HepG2 (cell line): ENCODE measurements at regions not wholly inside any gene's neighbourhood (a gene's known extent, or its start where the extent isn't known, plus 50 kb on each side); places are given as distances from the start of the nearest gene placed in this dataset.

Experiments used
- ATAC-seq: fragments of 200-7000 bp; cut with Tn5 transposase; 3 replicates; pipeline ENCODE4 v1.9.1; 2020; ENCODE audit warnings: mild to moderate bottlenecking, moderate library complexity
- BruUV-seq: library from RNA; stranded (reverse); fragments of 400-500 nt; replicated peaks from 2 replicates; lab custom pipeline; 2021; lab: Mats Ljungman, UMichigan
- CTCF ChIA-PET: fragments of 300-600 bp; formaldehyde crosslinking; extraction: SDS; loops from one replicate; lab custom pipeline; 2021; ENCODE audit warnings: low total read pairs, inconsistent platforms, low intra/inter-chr PET ratio; lab: Yijun Ruan, JAX
- POLR2A ChIA-PET: fragments of 350-600 bp; sonication (Branson Sonifier 250); formaldehyde crosslinking; loops from one replicate; lab custom pipeline; 2020; ENCODE audit warnings: antibody characterized with exemption, inconsistent platforms; lab: Yijun Ruan, JAX
- DNase-seq: peaks from one replicate; pipeline ENCODE4 v3.0.0-alpha.2; 2015; ENCODE audit warnings: low spot score
- FAIRE-seq: peaks from 3 replicates; lab custom pipeline; 2011; peaks lifted over from hg19 to GRCh38; lab: Jason Lieb, UNC
- H2AFZ ChIP-seq: one replicate; pipeline ENCODE4 v1.6.1; 2011; ENCODE audit warnings: low read length, inconsistent platforms
- H3K27ac ChIP-seq: fragments of 300-600 bp; 3 replicates; pipeline ENCODE4 v1.8.0; 2011; ENCODE audit warnings: mixed run types, mild to moderate bottlenecking, mixed read lengths, low read length, inconsistent platforms; ENCODE audit not compliant: insufficient read depth; ENCODE audit errors: extremely low read length
- H3K27me3 ChIP-seq, 2 experiments: fragments of 200-600 bp in 1 of 2; 2 replicates in 1 of 2; 3 replicates in 1 of 2; pipeline versions ENCODE4 v1.6.0 to v1.8.0; 2011; ENCODE audit warnings: low read length in 2 of 2, mild to moderate bottlenecking in 2 of 2, moderate library complexity in 2 of 2, inconsistent platforms in 1 of 2; ENCODE audit not compliant: insufficient read depth in 2 of 2, control insufficient read depth in 1 of 2
- H3K36me3 ChIP-seq, 2 experiments: fragments of 200-600 bp in 1 of 2; replicated peaks in 1 of 2; 2 replicates in 1 of 2; 3 replicates in 1 of 2; pipeline versions ENCODE4 v1.5.1 to v1.8.0; 2011; ENCODE audit warnings: low read length in 2 of 2, inconsistent platforms in 1 of 2; ENCODE audit not compliant: insufficient read depth in 2 of 2, control insufficient read depth in 1 of 2
- H3K4me1 ChIP-seq: 2 replicates; pipeline ENCODE4 v1.5.1; 2012; ENCODE audit warnings: low read length, inconsistent platforms; ENCODE audit not compliant: insufficient read depth
- H3K4me2 ChIP-seq: 2 replicates; pipeline ENCODE4 v1.6.0; 2011; ENCODE audit warnings: low read depth, low read length, inconsistent platforms
- H3K4me3 ChIP-seq, 3 experiments: fragments of 200-600 bp in 1 of 3; sonication (generic), shearing (Covaris generic) in 1 of 3; replicated peaks in 1 of 3; 2 replicates each; pipeline ENCODE4 v1.5.1; 2011 to 2016; ENCODE audit warnings: low read length in 3 of 3, inconsistent platforms in 2 of 3, low read depth in 2 of 3, mild to moderate bottlenecking in 2 of 3, control low read depth in 1 of 3, mixed read lengths in 1 of 3; ENCODE audit not compliant: insufficient read depth in 1 of 3
- H3K79me2 ChIP-seq: one replicate; pipeline ENCODE4 v1.6.1; 2011; ENCODE audit warnings: low read length, inconsistent platforms; ENCODE audit not compliant: insufficient read depth
- H3K9ac ChIP-seq: 2 replicates; pipeline ENCODE4 v1.6.0; 2011; ENCODE audit warnings: mild to moderate bottlenecking, low read depth, low read length, inconsistent platforms; ENCODE audit not compliant: insufficient read depth
- H3K9me3 ChIP-seq: 2 replicates; pipeline ENCODE4 v1.5.1; 2012; ENCODE audit warnings: mild to moderate bottlenecking, low read length
- H4K20me1 ChIP-seq: 2 replicates; pipeline ENCODE4 v1.6.0; 2011; ENCODE audit warnings: inconsistent platforms, mild to moderate bottlenecking, low read length, moderate library complexity; ENCODE audit not compliant: insufficient read depth
- BRF2 ChIP-seq: sonication (generic); formaldehyde crosslinking; IDR thresholded peaks from 2 replicates; pipeline ENCODE4 v1.8.1; 2022; ENCODE audit warnings: mild to moderate bottlenecking, missing genetic modification reagents
- GATA4 ChIP-seq: sonication (generic); IDR thresholded peaks from 2 replicates; pipeline ENCODE4 v1.6.1; 2016; ENCODE audit warnings: antibody characterized with exemption, low read depth, borderline replicate concordance
- HNRNPK ChIP-seq: fragments of 200-400 bp; formaldehyde crosslinking; IDR thresholded peaks from 2 replicates; pipeline ENCODE4 v1.6.1; 2018; ENCODE audit warnings: low read length, low read depth, moderate library complexity, mild to moderate bottlenecking; ENCODE audit not compliant: poor library complexity, severe bottlenecking
- IKZF5 ChIP-seq: IDR thresholded peaks from 2 replicates; pipeline ENCODE4 v1.6.1; 2018; ENCODE audit warnings: missing genetic modification reagents, mild to moderate bottlenecking, missing compliant biosample characterization
- MAFK ChIP-seq, 2 experiments: IDR thresholded peaks in 1 of 2; conservative IDR thresholded peaks in 1 of 2; 2 replicates each; pipeline ENCODE4 v1.6.1; 2011; ENCODE audit warnings: improper control_type of control experiment in 2 of 2, low read length in 2 of 2
- POLR2AphosphoS2 ChIP-seq: IDR thresholded peaks from 2 replicates; pipeline ENCODE4 v1.6.1; 2011; ENCODE audit warnings: low read depth, low read length, improper control_type of control experiment
- PREB ChIP-seq: sonication (generic); formaldehyde crosslinking; IDR thresholded peaks from 2 replicates; pipeline ENCODE4 v1.4.0; 2020; ENCODE audit warnings: missing genetic modification reagents
- TFDP2 ChIP-seq: sonication (generic); formaldehyde crosslinking; IDR thresholded peaks from 2 replicates; pipeline ENCODE4 v1.4.0; 2020; ENCODE audit warnings: missing genetic modification reagents
- U2AF1 ChIP-seq: fragments of 200-400 bp; formaldehyde crosslinking; optimal IDR thresholded peaks from 2 replicates; pipeline ENCODE3; 2017; ENCODE audit warnings: mild to moderate bottlenecking, low read depth, low read length
- ZBTB25 ChIP-seq: IDR thresholded peaks from 2 replicates; pipeline ENCODE4 v1.6.1; 2018; ENCODE audit warnings: missing genetic modification reagents
- ZKSCAN8 ChIP-seq: IDR thresholded peaks from 2 replicates; pipeline ENCODE4 v1.6.1; 2016; ENCODE audit warnings: borderline replicate concordance, missing genetic modification reagents, missing compliant biosample characterization
- ZNF138 ChIP-seq: sonication (generic); formaldehyde crosslinking; IDR thresholded peaks from 2 replicates; pipeline ENCODE4 v1.5.0; 2020; ENCODE audit warnings: mild to moderate bottlenecking, low read depth, missing genetic modification reagents
- ZNF160 ChIP-seq: sonication (generic); formaldehyde crosslinking; IDR thresholded peaks from 2 replicates; pipeline ENCODE4 v1.8.0; 2022; ENCODE audit warnings: mild to moderate bottlenecking, inconsistent platforms, missing genetic modification reagents
- ZNF484 ChIP-seq: sonication (generic); formaldehyde crosslinking; IDR thresholded peaks from 2 replicates; pipeline ENCODE4 v1.5.1; 2020; ENCODE audit warnings: mild to moderate bottlenecking, low read depth, missing genetic modification reagents, borderline replicate concordance
- ZNF660 ChIP-seq: sonication (generic); formaldehyde crosslinking; IDR thresholded peaks from 2 replicates; pipeline ENCODE4 v1.5.1; 2020; ENCODE audit warnings: mild to moderate bottlenecking, low read depth, missing genetic modification reagents, borderline replicate concordance
- in situ Hi-C: cut with HindIII; loops from 2 replicates; pipeline ENCODE4 v1.10.0; 2017; ENCODE audit warnings: low pct_unique_long_range_greater_than_20kb; ENCODE audit not compliant: extremely low pct_ligation_motif_present
- intact Hi-C: fragments of 100-400 bp; cut with micrococcal nuclease; formaldehyde crosslinking; loops from one replicate; pipeline ENCODE4 v1.10.0; 2022; ENCODE audit not compliant: unreplicated experiment

GRCh38 chr13:53822136-53822535 lies 793.5 kb downstream of the OLFM4 start (continued):
- TF ChIP-seq TFDP2 (CRISPR knock-in tag) (no peak), GATA4 (no peak), MAFK (conservative IDR thresholded peaks at IDR 0.05 in 1 of 2, IDR thresholded peaks at IDR 0.05 in 1 of 2; ENCODE audit: low read length in 2 of 2) (no peak), ZNF484 (CRISPR knock-in tag) (no peak), POLR2AphosphoS2 (no peak), ZNF160 (CRISPR knock-in tag) (no peak), U2AF1 (no peak), PREB (CRISPR knock-in tag) (no peak)

- no peak for TF ChIP-seq ZKSCAN8 (CRISPR knock-in tag)
- TF ChIP-seq ZNF660 (CRISPR knock-in tag) = no peak
- no peak for TF ChIP-seq BRF2
- no peak for TF ChIP-seq HNRNPK
- TF ChIP-seq IKZF5 (CRISPR knock-in tag) = no peak
- TF ChIP-seq ZNF138 (CRISPR knock-in tag) = no peak
- TF ChIP-seq ZBTB25 = no peak
- TF ChIP-seq, all 625 proteins: peak for 0
- peaks cover 68% of the 10 kb centered on the region for H3K9me3 ChIP-seq
- H2AFZ ChIP-seq = no peak overlapping the region
- FAIRE-seq (no peak), ATAC-seq (no peak), DNase-seq (no peak)
- no peak overlapping the region for H3K4me3 ChIP-seq
- no peak overlapping the region for H3K27ac ChIP-seq
- H3K4me2 ChIP-seq = no peak overlapping the region
- no TSS peak for BruUV-seq
- no peak overlapping the region for H3K9ac ChIP-seq
- CTCF ChIA-PET = no interaction called here
- H3K27me3 ChIP-seq = no peaks in the 10 kb centered on the region; a peak in 1 of 5 replicates
- POLR2A ChIA-PET = no interaction called here
- no peaks in the 10 kb centered on the region for H3K36me3 ChIP-seq
- no peaks in the 10 kb centered on the region for H3K79me2 ChIP-seq
- no peaks in the 10 kb centered on the region for H4K20me1 ChIP-seq
- H3K4me1 ChIP-seq = no peaks in the 10 kb centered on the region
- in situ Hi-C loops (no loop called here), intact Hi-C loops (no loop called here)
Measured at GRCh38 chr13:53839461-53839860, 810.8 kb downstream of the OLFM4 start.
